ENCODE measurements at regions not wholly inside any gene's neighbourhood (a gene's known extent, or its start where the extent isn't known, plus 50 kb on each side); places are given as distances from the start of the nearest gene placed in this dataset.

GRCh38 chr2:134099273-134099672 is 154.6 kb upstream of the MGAT5 start:
- Histone ChIP-seq H3K27ac (ENCODE audit: low read length) (no peak overlapping the region), H3F3A (ENCODE audit: insufficient read depth, low read length, poor library complexity, severe bottlenecking) (no peaks in the 10 kb centered on the region), H3K4me3 (ENCODE audit: low read length) (no peak overlapping the region), H4K20me1 (ENCODE audit: insufficient read depth) (no peaks in the 10 kb centered on the region), H3K9me2 (ENCODE audit: insufficient read depth, low read length) (no peaks in the 10 kb centered on the region), H3K79me2 (replicated peaks; ENCODE audit: insufficient read depth, low read length) (no peaks in the 10 kb centered on the region), H3K9ac (ENCODE audit: low read length) (no peak overlapping the region), H3K9me3 (ENCODE audit: low read length) (no peaks in the 10 kb centered on the region), H2AFZ (ENCODE audit: low read depth, low read length) (no peak overlapping the region), H3K27me3 (ENCODE audit: insufficient read depth, low read depth, low read length) (peaks cover 2% of the 10 kb centered on the region), H3K36me3 (ENCODE audit: insufficient read depth, low read length) (no peaks in the 10 kb centered on the region), H3K4me2 (ENCODE audit: low read length) (no peak overlapping the region)
- TF ChIP-seq TAF1 (IDR thresholded peaks at IDR 0.05; ENCODE audit: low read depth) (no peak), CTCF (IDR thresholded peaks at IDR 0.05; ENCODE audit: poor library complexity, severe bottlenecking) (no peak), MXI1 (conservative IDR thresholded peaks at IDR 0.05; ENCODE audit: poor library complexity, severe bottlenecking) (no peak), EP300 (conservative IDR thresholded peaks at IDR 0.05; ENCODE audit: poor library complexity, severe bottlenecking) (no peak), RAD21 (conservative IDR thresholded peaks at IDR 0.05) (no peak), SMC3 (conservative IDR thresholded peaks at IDR 0.05; ENCODE audit: poor library complexity) (no peak), EZH2 (IDR thresholded peaks at IDR 0.05; ENCODE audit: borderline replicate concordance, insufficient read depth, low read length, poor library complexity, severe bottlenecking) (no peak), POLR2AphosphoS5 (IDR thresholded peaks at IDR 0.05) (no peak), REST (IDR thresholded peaks at IDR 0.05; ENCODE audit: borderline replicate concordance) (no peak)

GRCh38 chr2:134103196-134103595 is 150.7 kb upstream of the MGAT5 start:
- peaks cover 2% of the 10 kb centered on the region for H3K27me3 ChIP-seq (ENCODE audit: insufficient read depth, low read depth, low read length)
- no peak overlapping the region for H3K4me3 ChIP-seq (ENCODE audit: low read length)
- H3K9me3 ChIP-seq (ENCODE audit: low read length) = no peaks in the 10 kb centered on the region
- H3K27ac ChIP-seq (ENCODE audit: low read length) = no peak overlapping the region
- no peak overlapping the region for H2AFZ ChIP-seq (ENCODE audit: low read depth, low read length)
- H3K4me2 ChIP-seq (ENCODE audit: low read length) = no peak overlapping the region
- H3K36me3 ChIP-seq (ENCODE audit: insufficient read depth, low read length) = no peaks in the 10 kb centered on the region
- no peak overlapping the region for H3K9ac ChIP-seq (ENCODE audit: low read length)
- H3K9me2 ChIP-seq (ENCODE audit: insufficient read depth, low read length) = no peaks in the 10 kb centered on the region
- TF ChIP-seq SMC3 (conservative IDR thresholded peaks at IDR 0.05; ENCODE audit: poor library complexity) (no peak), RAD21 (conservative IDR thresholded peaks at IDR 0.05) (no peak), CTCF (IDR thresholded peaks at IDR 0.05; ENCODE audit: poor library complexity, severe bottlenecking) (no peak)
- H3K79me2 ChIP-seq (replicated peaks; ENCODE audit: insufficient read depth, low read length) = no peaks in the 10 kb centered on the region
- no peaks in the 10 kb centered on the region for H3F3A ChIP-seq (ENCODE audit: insufficient read depth, low read length, poor library complexity, severe bottlenecking)
- no peaks in the 10 kb centered on the region for H4K20me1 ChIP-seq (ENCODE audit: insufficient read depth)
